ENCODE measurements at regions not wholly inside any gene's neighbourhood (a gene's known extent, or its start where the extent isn't known, plus 50 kb on each side); places are given as distances from the start of the nearest gene placed in this dataset.
"Not testable (repeated sequence)": the region's sequence is repeated elsewhere in the genome, so short reads cannot be mapped to it uniquely, and the experiment has no call there.

DNA sequence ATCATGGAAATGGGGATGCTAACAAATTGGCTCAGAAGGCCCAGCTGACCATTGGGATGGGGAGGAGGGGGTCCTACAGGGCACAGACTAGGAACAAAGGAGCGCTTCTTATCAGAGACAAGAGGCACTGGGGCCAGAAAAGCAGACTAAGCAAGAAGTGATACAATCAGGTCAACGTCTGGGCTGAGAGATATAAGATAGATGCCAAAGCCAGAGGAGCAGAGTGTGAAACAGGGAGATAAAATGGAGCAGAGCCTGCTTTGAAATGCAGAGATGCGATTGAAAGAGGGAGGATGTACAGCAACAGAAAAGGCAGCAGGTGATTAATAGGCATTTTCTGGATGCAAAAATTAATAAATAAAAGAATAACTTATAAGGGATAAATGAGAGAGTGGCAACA is 127.5 kb upstream of the SAMSN1 start:
- Histone ChIP-seq H3K4me3 (no peak overlapping the region), H3K4me1 (ENCODE audit: control insufficient read depth in 1 of 2, low read depth in 2 of 2) (no peaks in the 10 kb centered on the region), H3K27me3 (replicated peaks; ENCODE audit: insufficient read depth) (no peaks in the 10 kb centered on the region), H3K36me3 (no peaks in the 10 kb centered on the region), H3K9me3 (no peaks in the 10 kb centered on the region), H3K27ac (no peak overlapping the region)
- ATAC-seq (ENCODE audit: insufficient number of reproducible peaks, low FRiP score, low read depth) (no peak), DNase-seq (ENCODE audit: low spot score) (no peak)
- TF ChIP-seq, protein P1, sequence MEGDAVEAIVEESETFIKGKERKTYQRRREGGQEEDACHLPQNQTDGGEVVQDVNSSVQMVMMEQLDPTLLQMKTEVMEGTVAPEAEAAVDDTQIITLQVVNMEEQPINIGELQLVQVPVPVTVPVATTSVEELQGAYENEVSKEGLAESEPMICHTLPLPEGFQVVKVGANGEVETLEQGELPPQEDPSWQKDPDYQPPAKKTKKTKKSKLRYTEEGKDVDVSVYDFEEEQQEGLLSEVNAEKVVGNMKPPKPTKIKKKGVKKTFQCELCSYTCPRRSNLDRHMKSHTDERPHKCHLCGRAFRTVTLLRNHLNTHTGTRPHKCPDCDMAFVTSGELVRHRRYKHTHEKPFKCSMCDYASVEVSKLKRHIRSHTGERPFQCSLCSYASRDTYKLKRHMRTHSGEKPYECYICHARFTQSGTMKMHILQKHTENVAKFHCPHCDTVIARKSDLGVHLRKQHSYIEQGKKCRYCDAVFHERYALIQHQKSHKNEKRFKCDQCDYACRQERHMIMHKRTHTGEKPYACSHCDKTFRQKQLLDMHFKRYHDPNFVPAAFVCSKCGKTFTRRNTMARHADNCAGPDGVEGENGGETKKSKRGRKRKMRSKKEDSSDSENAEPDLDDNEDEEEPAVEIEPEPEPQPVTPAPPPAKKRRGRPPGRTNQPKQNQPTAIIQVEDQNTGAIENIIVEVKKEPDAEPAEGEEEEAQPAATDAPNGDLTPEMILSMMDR (IDR thresholded peaks at IDR 0.05): no peak

DNA sequence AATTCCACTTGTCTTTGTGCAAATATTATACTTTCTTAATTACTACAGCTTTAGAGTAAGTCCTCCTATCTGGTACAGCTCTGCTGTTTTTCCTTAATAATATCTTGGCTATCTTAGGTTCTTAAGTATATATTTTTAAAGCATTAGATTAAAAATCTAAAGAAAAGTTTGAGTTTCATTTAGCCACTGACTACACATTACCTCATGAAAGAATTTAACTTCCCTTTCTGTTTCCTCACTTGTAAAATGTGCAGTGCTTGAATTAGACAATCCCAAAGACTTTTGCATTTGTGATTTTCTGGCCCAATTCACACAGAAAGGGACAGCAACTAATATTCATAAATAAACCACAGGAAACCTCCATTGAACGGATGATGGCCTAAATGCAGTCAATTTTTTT is 126.4 kb upstream of the SAMSN1 start:
- H3K9me3 ChIP-seq: no peaks in the 10 kb centered on the region
- no peaks in the 10 kb centered on the region for H3K27me3 ChIP-seq (replicated peaks; ENCODE audit: insufficient read depth)
- H3K36me3 ChIP-seq: no peaks in the 10 kb centered on the region
- H3K27ac ChIP-seq: no peak overlapping the region
- ATAC-seq (ENCODE audit: insufficient number of reproducible peaks, low FRiP score, low read depth) (no peak), DNase-seq (ENCODE audit: low spot score) (no peak)
- TF ChIP-seq, protein P1 (IDR thresholded peaks at IDR 0.05): no peak
- no peak overlapping the region for H3K4me3 ChIP-seq
- no peaks in the 10 kb centered on the region for H3K4me1 ChIP-seq (ENCODE audit: control insufficient read depth in 1 of 2, low read depth in 2 of 2)

DNA sequence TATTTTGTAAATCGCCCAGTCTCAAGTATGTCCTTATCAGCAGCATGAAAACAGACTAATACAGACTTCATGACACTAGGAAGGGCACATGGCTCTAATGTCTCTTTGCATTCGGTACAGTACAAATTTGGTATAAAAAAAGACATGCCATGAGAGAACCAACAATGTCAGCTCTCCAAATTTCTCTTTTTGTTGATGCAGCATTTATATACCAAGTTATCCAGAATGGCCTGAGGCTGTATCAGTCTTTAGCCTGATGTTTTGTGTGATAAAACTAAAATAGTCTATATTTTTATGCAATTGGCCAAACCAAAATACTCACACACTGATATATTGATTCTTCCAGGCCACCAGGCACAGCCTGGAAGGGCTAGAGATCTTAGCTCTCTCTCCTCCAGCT is 124.3 kb upstream of the SAMSN1 start:
- no peak overlapping the region for H3K4me3 ChIP-seq
- no peaks in the 10 kb centered on the region for H3K4me1 ChIP-seq (ENCODE audit: control insufficient read depth in 1 of 2, low read depth in 2 of 2)
- ATAC-seq (ENCODE audit: insufficient number of reproducible peaks, low FRiP score, low read depth) (no peak), DNase-seq (ENCODE audit: low spot score) (no peak)
- TF ChIP-seq, protein P1 (IDR thresholded peaks at IDR 0.05): no peak
- no peaks in the 10 kb centered on the region for H3K36me3 ChIP-seq
- no peaks in the 10 kb centered on the region for H3K9me3 ChIP-seq
- H3K27me3 ChIP-seq (replicated peaks; ENCODE audit: insufficient read depth): no peaks in the 10 kb centered on the region
- H3K27ac ChIP-seq: no peak overlapping the region

DNA sequence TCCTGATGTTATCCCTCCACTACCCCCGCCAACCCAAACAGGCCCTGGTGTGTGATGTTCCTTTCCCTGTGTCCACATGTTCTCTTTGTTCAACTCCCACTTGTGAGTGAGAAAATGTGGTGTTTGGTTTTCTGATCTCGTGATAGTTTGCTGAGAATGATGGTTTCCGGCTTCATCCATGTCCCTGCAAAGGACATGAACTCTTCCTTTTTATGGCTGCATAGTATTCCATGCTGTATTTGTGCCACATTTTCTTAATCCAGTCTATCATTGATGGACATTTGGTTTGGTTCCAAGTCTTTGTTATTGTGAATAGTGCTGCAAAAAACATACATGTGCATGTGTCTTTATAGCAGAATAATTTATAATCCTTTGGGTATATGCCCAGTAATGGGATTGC is 123.0 kb upstream of the SAMSN1 start:
- H3K4me3 ChIP-seq; H3K27me3 ChIP-seq (replicated peaks; ENCODE audit: insufficient read depth); ATAC-seq (ENCODE audit: insufficient number of reproducible peaks, low FRiP score, low read depth); DNase-seq (ENCODE audit: low spot score); H3K36me3 ChIP-seq; H3K9me3 ChIP-seq; H3K27ac ChIP-seq; H3K4me1 ChIP-seq (ENCODE audit: control insufficient read depth in 1 of 2, low read depth in 2 of 2): not testable (repeated sequence)

DNA sequence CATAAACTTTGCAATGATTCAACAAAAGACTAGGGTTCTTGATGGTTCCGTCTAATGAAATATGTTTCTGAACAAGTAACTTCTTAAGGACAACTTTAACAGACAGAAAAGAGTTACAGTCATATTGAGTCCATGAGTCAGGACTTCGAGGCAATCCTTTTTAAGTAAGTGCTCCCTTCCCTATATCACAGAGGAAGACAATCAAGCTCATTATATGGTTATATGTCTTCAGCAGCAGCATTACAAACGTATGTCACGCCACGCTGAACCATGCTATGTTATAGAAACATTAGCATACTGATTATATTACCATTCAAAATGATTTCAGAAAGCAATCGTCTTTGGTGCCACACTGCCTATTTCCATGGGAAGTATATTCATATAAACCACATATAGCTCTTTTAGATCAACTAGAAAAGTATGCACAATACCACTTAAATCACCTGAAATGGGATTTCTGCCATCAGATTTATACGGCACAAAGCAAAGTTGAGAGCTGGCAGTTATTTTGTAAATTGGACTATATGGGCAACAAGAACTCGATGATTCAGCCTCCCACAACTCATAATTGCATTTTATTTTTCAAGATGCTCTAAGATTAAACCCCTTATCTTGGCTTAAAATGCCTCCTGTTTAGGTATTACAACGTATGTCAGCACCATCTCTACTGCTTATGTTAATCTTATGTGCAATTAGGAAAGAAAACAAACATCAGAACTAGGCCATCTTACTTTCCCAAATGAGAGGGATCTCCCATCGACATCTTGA is 111.3 kb upstream of the SAMSN1 start:
- no peak overlapping the region for H3K4me3 ChIP-seq
- DNase-seq (ENCODE audit: low spot score) (no peak), ATAC-seq (ENCODE audit: insufficient number of reproducible peaks, low FRiP score, low read depth) (no peak)
- no peaks in the 10 kb centered on the region for H3K4me1 ChIP-seq (ENCODE audit: control insufficient read depth in 1 of 2, low read depth in 2 of 2)
- TF ChIP-seq, protein P1 (IDR thresholded peaks at IDR 0.05): no peak
- H3K27ac ChIP-seq: no peak overlapping the region
- no peaks in the 10 kb centered on the region for H3K9me3 ChIP-seq
- no peaks in the 10 kb centered on the region for H3K36me3 ChIP-seq
- H3K27me3 ChIP-seq (replicated peaks; ENCODE audit: insufficient read depth): no peaks in the 10 kb centered on the region

DNA sequence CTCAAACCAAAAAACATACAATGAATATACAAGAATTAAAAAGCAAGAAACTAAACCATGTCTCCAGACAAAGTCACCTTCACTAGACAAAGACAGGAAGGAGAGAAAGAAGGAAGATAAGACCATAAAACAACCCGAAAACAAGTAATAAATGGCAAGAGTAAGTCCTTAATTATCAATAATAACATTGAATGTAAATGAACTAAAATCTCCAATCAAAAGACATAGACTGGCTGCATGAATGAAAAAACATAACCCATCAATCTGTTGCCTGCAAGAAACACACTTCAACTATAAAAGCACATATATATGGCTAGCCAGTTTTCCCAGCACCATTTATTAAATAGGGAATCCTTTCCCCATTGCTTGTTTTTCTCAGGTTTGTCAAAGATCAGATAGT is 100.8 kb upstream of the SAMSN1 start:
- Histone ChIP-seq H3K27me3 (replicated peaks; ENCODE audit: insufficient read depth) (no peaks in the 10 kb centered on the region), H3K36me3 (no peaks in the 10 kb centered on the region), H3K4me3 (no peak overlapping the region), H3K4me1 (ENCODE audit: control insufficient read depth in 1 of 2, low read depth in 2 of 2) (no peaks in the 10 kb centered on the region), H3K9me3 (peaks cover 5% of the 10 kb centered on the region), H3K27ac (no peak overlapping the region)
- TF ChIP-seq, protein P1 (IDR thresholded peaks at IDR 0.05): no peak
- ATAC-seq (ENCODE audit: insufficient number of reproducible peaks, low FRiP score, low read depth) (no peak), DNase-seq (ENCODE audit: low spot score) (no peak)
